Breast epithelium (tissue), 3 donors: ENCODE measurements at regions not wholly inside any gene's neighbourhood (a gene's known extent, or its start where the extent isn't known, plus 50 kb on each side); places are given as distances from the start of the nearest gene placed in this dataset.

ENCODE experiments used
- CTCF ChIP-seq, 3 donors: fragments of 450-650 bp; IDR thresholded peaks; one replicate each; pipeline ENCODE4 v1.5.1; 2016 to 2017; ENCODE audit warnings: antibody characterized with exemption in 3 of 3, mild to moderate bottlenecking in 3 of 3, moderate library complexity in 3 of 3
- POLR2AphosphoS5 ChIP-seq, 3 donors: sonication (generic); formaldehyde crosslinking; IDR thresholded peaks; one replicate each; pipeline ENCODE4 v1.6.1; 2017; ENCODE audit warnings: antibody characterized with exemption in 3 of 3

- TF ChIP-seq CTCF (IDR thresholded peaks at IDR 0.05): no peak
- no peak for TF ChIP-seq POLR2AphosphoS5 (IDR thresholded peaks at IDR 0.05)
These were observed 1805.1 kb upstream of the WWC1 start for GRCh38 chr5:166486348-166486747.
